Endothelial cell of umbilical vein (primary cell): ENCODE measurements at regions not wholly inside any gene's neighbourhood (a gene's known extent, or its start where the extent isn't known, plus 50 kb on each side); places are given as distances from the start of the nearest gene placed in this dataset.

Experiments used
- BruUV-seq: library from RNA; stranded (reverse); fragments of 400-500 nt; replicated peaks from 2 replicates; lab custom pipeline; 2021; lab: Mats Ljungman, UMichigan
- CTCF ChIA-PET: fragments of 300-600, 350-600 bp; sonication (Branson Sonifier 250); formaldehyde crosslinking; loops from one replicate; lab custom pipeline; 2021; ENCODE audit warnings: antibody characterized with exemption, inconsistent platforms; lab: Charles Lee
- POLR2A ChIA-PET: fragments of 300-600, 350-600 bp; sonication (Branson Sonifier 250); formaldehyde crosslinking; loops from one replicate; lab custom pipeline; 2021; ENCODE audit warnings: antibody characterized with exemption, inconsistent platforms; lab: Charles Lee
- DNase-seq: peaks from one replicate; pipeline ENCODE4 v3.0.0-alpha.2; 2011; ENCODE audit warnings: low read depth, low spot score
- FAIRE-seq: peaks from 2 replicates; lab custom pipeline; 2011; peaks lifted over from hg19 to GRCh38; lab: Jason Lieb, UNC
- H2AFZ ChIP-seq: 2 replicates; pipeline ENCODE4 v1.6.0; 2012; ENCODE audit warnings: low read depth, low read length, control low read depth, inconsistent platforms
- H3K27ac ChIP-seq: 2 replicates; pipeline ENCODE4 v1.5.1; 2011; ENCODE audit warnings: low read depth, mild to moderate bottlenecking, control low read depth, low read length, moderate library complexity; ENCODE audit not compliant: insufficient read depth
- H3K27me3 ChIP-seq, 2 experiments: 2 replicates each; pipeline versions ENCODE4 v1.6.0 to v1.6.1; 2011; ENCODE audit warnings: low read length in 2 of 2, mixed read lengths in 1 of 2; ENCODE audit not compliant: control insufficient read depth in 2 of 2, insufficient read depth in 2 of 2
- H3K36me3 ChIP-seq, 2 experiments: 2 replicates in 1 of 2; 3 replicates in 1 of 2; pipeline ENCODE4 v1.5.1; 2011; ENCODE audit warnings: low read length in 2 of 2, mild to moderate bottlenecking in 1 of 2, moderate library complexity in 1 of 2; ENCODE audit not compliant: control insufficient read depth in 2 of 2, insufficient read depth in 2 of 2; ENCODE audit errors: extremely low read depth in 1 of 2
- H3K4me1 ChIP-seq: 3 replicates; pipeline ENCODE4 v1.5.1; 2011; ENCODE audit warnings: mild to moderate bottlenecking, low read length; ENCODE audit not compliant: control insufficient read depth, insufficient read depth; ENCODE audit errors: extremely low read depth
- H3K4me2 ChIP-seq: 2 replicates; pipeline ENCODE4 v1.6.1; 2011; ENCODE audit warnings: low read length, control low read depth, mixed read lengths; ENCODE audit not compliant: insufficient read depth
- H3K4me3 ChIP-seq, 3 experiments: fragments of 200-600 bp in 1 of 3; sonication (generic), shearing (Covaris generic) in 1 of 3; replicated peaks in 1 of 3; 2 replicates each; pipeline ENCODE4 v1.5.1; 2011 to 2016; ENCODE audit warnings: control low read depth in 3 of 3, low read length in 3 of 3, mild to moderate bottlenecking in 2 of 3, inconsistent platforms in 1 of 3, low read depth in 1 of 3, moderate library complexity in 1 of 3; ENCODE audit not compliant: insufficient read depth in 1 of 3
- H3K79me2 ChIP-seq: 2 replicates; pipeline ENCODE4 v1.6.0; 2012; ENCODE audit warnings: low read length, inconsistent platforms; ENCODE audit not compliant: control insufficient read depth, insufficient read depth
- H3K9ac ChIP-seq: replicated peaks from 2 replicates; pipeline ENCODE3; 2011; ENCODE audit warnings: low read length, control low read depth; ENCODE audit not compliant: insufficient read depth; ENCODE audit errors: extremely low read depth
- H3K9me1 ChIP-seq: replicated peaks from 3 replicates; pipeline ENCODE4 v1.6.0; 2011; ENCODE audit warnings: mild to moderate bottlenecking, low read length; ENCODE audit not compliant: control insufficient read depth, insufficient read depth; ENCODE audit errors: extremely low read depth
- H3K9me3 ChIP-seq: replicated peaks from 2 replicates; pipeline ENCODE4 v1.5.1; 2012; ENCODE audit warnings: low read length, inconsistent platforms; ENCODE audit not compliant: control insufficient read depth, insufficient read depth
- H4K20me1 ChIP-seq: replicated peaks from 2 replicates; pipeline ENCODE3; 2011; ENCODE audit warnings: mild to moderate bottlenecking, low read length; ENCODE audit not compliant: control insufficient read depth, insufficient read depth; ENCODE audit errors: extremely low read depth
- CTCF ChIP-seq, 2 donors: IDR thresholded peaks; 1 replicate in 1 of 2; 2 replicates in 1 of 2; pipeline ENCODE4 v1.5.1; 2011; ENCODE audit warnings: low read length in 2 of 2, mild to moderate bottlenecking in 2 of 2, moderate library complexity in 2 of 2, control low read depth in 1 of 2, inconsistent platforms in 1 of 2, low read depth in 1 of 2; ENCODE audit not compliant: insufficient read depth in 1 of 2; ENCODE audit errors: extremely low read depth in 1 of 2
- FOS ChIP-seq: IDR thresholded peaks from 2 replicates; pipeline ENCODE4 v1.6.1; 2011; ENCODE audit warnings: mild to moderate bottlenecking, low read length, moderate library complexity, borderline replicate concordance; ENCODE audit not compliant: insufficient read depth
- MAX ChIP-seq: IDR thresholded peaks from 2 replicates; pipeline ENCODE4 v1.6.1; 2011; ENCODE audit not compliant: insufficient read depth, insufficient read length
- MYC ChIP-seq: IDR thresholded peaks from one replicate; pipeline ENCODE4 v1.6.1; 2011; ENCODE audit warnings: mild to moderate bottlenecking, low read depth, low read length
- POLR2A ChIP-seq: IDR thresholded peaks from 2 replicates; pipeline ENCODE4 v1.6.1; 2012; ENCODE audit warnings: low read depth, mild to moderate bottlenecking, control low read depth, low read length
- POLR2AphosphoS5 ChIP-seq: IDR thresholded peaks from 2 replicates; pipeline ENCODE4 v1.6.1; 2012; ENCODE audit warnings: low read depth, mild to moderate bottlenecking, control low read depth, low read length, moderate library complexity; ENCODE audit not compliant: insufficient read depth
- dilution Hi-C: fragments of 300-500 bp; cut with MboI; formaldehyde crosslinking; loops from one replicate; pipeline ENCODE4 v1.15.0; 2019; ENCODE audit warnings: low sequenced_read_pairs; ENCODE audit not compliant: extremely low pct_ligation_motif_present
- intact Hi-C: fragments of 100-400 bp; cut with micrococcal nuclease; formaldehyde crosslinking; loops from one replicate; pipeline ENCODE4 v1.10.0; 2022

- BruUV-seq = no TSS peak
- H3K27ac ChIP-seq = no peak overlapping the region
- DNase-seq (no peak), FAIRE-seq (no peak)
- CTCF ChIA-PET = interaction anchor here (0.6 to 1.3 kb wide), 2 partner anchors 54 to 198 kb away, joined by 3 to 4 read pairs; no protein-coding TSS in a partner anchor
- H3K4me3 ChIP-seq = no peak overlapping the region
- H3K4me2 ChIP-seq = no peak overlapping the region
- H3K36me3 ChIP-seq = no peaks in the 10 kb centered on the region
- no peaks in the 10 kb centered on the region for H3K4me1 ChIP-seq
- H3K9me1 ChIP-seq = no peaks in the 10 kb centered on the region
- no peaks in the 10 kb centered on the region for H4K20me1 ChIP-seq
- TF ChIP-seq POLR2AphosphoS5 (no peak), POLR2A (no peak), FOS (no peak), CTCF (IDR thresholded peaks at IDR 0.05; ENCODE audit: extremely low read depth in 1 of 2, insufficient read depth in 1 of 2, low read depth in 1 of 2, low read length in 2 of 2) (no peak), MAX (no peak)
- dilution Hi-C loops (no loop called here), intact Hi-C loops (no loop called here)
- no peak overlapping the region for H2AFZ ChIP-seq
- no peak overlapping the region for H3K9ac ChIP-seq
- no peaks in the 10 kb centered on the region for H3K27me3 ChIP-seq
- POLR2A ChIA-PET = interaction anchor here (0.6 kb wide), 1 partner anchor 43 kb away, joined by 4 read pairs; no protein-coding TSS in a partner anchor
- no peaks in the 10 kb centered on the region for H3K9me3 ChIP-seq
- H3K79me2 ChIP-seq = no peaks in the 10 kb centered on the region
Measured at GRCh38 chr7:152508701-152509100, 72.9 kb upstream of the KMT2C start.

- BruUV-seq = no TSS peak
- H3K36me3 ChIP-seq = no peaks in the 10 kb centered on the region
- no peaks in the 10 kb centered on the region for H3K9me3 ChIP-seq
- FAIRE-seq (no peak), DNase-seq (no peak)
- CTCF ChIA-PET = interaction anchor here (1.1 kb wide), 1 partner anchor 164 kb away, joined by 3 read pairs; no protein-coding TSS in a partner anchor
- dilution Hi-C loops = no loop called here
- H3K27me3 ChIP-seq = no peaks in the 10 kb centered on the region
- no peak for TF ChIP-seq MYC
- no peak for TF ChIP-seq CTCF (IDR thresholded peaks at IDR 0.05; ENCODE audit: extremely low read depth in 1 of 2, insufficient read depth in 1 of 2, low read depth in 1 of 2, low read length in 2 of 2)
- H2AFZ ChIP-seq = no peak overlapping the region
- H3K9ac ChIP-seq = no peak overlapping the region
- no peaks in the 10 kb centered on the region for H3K79me2 ChIP-seq
- POLR2A ChIA-PET = no interaction called here
- no peak overlapping the region for H3K27ac ChIP-seq
- no peaks in the 10 kb centered on the region for H3K9me1 ChIP-seq
- H3K4me3 ChIP-seq = no peak overlapping the region
- intact Hi-C loops = no loop called here
- no peaks in the 10 kb centered on the region for H3K4me1 ChIP-seq
- H4K20me1 ChIP-seq = no peaks in the 10 kb centered on the region
- H3K4me2 ChIP-seq = no peak overlapping the region
Measured at GRCh38 chr7:152505606-152506005, 69.8 kb upstream of the KMT2C start.
